ENCODE measurements at regions not wholly inside any gene's neighbourhood (a gene's known extent, or its start where the extent isn't known, plus 50 kb on each side); places are given as distances from the start of the nearest gene placed in this dataset.
A peak's percentile ranks its signal among the peaks of the same experiment; 100 is the strongest.
"Not testable (repeated sequence)": the region's sequence is repeated elsewhere in the genome, so short reads cannot be mapped to it uniquely, and the experiment has no call there.

GRCh38 chr9:19938990-19939733 lies 150.3 kb upstream of the SLC24A2 start:
- no peak for DNase-seq (ENCODE audit: low read depth in 2 of 2)

DNA sequence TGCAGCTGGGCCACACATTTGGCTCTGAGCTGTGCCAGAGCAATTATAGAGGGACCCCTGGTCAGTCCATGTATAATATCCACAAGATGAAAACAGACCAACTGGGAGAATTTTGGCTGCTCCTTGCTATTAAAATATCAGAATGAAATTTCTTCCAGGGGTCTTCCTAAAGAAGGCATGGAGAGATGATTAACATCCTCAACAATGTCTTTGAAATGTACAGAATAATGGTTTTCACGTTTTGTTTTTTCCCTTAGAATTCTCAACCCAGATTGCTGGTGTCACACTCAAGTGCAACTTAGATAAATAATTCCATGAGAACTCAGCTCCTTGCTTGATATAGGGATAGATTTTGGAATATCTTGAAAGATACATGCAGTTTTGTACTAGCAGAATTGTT lies 148.3 kb upstream of the SLC24A2 start:
- no peak for DNase-seq (ENCODE audit: low read depth in 2 of 2)

GRCh38 chr9:19936598-19936997 lies 147.8 kb upstream of the SLC24A2 start:
- DNase-seq (ENCODE audit: low read depth in 2 of 2): no peak

DNA sequence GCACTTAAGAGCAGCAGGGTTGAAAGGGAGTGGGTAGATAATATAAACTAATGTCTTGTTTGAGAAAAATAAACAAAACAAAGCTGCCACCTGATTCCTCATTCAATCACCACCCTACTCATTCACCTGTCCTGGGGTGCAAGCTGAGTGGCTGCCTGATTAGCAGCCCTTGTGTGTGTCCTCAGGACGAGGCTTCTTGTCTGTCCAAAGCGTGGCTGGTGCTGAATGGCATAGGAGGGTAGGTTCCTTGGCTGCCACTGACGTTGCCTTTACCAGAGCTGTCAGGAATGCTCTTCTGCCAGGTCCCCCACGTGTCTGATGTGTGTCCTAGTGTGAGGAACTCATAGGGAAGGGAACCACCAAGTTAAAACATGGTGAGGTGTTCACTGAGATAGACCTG lies 146.6 kb upstream of the SLC24A2 start:
- no peak for DNase-seq (ENCODE audit: low read depth in 2 of 2)

DNA sequence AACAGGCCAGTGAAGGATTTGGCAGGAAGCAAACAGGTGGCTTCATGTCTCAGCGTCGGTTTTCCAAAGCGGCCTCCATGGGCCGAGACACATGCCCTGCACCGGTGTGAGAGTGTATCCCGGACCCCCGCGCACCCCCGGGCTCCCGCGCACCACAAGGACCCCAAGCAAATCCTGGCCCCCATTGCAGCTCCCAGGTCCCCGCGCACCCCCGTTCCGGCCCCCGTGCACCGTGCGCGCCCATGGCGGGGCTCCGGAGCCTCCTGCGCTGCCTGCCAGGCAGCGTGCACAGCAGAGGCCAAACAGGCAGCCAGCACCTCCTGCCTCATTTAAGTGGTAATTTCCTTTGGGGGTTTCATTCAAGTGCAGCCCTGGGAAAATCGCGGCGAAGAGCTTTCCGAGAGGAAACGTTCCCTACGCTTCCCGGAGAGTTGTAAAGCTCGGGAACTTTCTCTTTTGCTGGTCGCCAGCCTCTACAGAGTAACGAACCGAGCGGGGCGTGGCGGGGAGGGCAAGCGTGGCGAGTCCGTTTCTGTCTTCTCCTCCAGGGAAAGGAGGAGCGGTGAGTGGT lies 145.5 kb upstream of the SLC24A2 start:
- DNase-seq (ENCODE audit: low read depth in 2 of 2): no peak

DNA sequence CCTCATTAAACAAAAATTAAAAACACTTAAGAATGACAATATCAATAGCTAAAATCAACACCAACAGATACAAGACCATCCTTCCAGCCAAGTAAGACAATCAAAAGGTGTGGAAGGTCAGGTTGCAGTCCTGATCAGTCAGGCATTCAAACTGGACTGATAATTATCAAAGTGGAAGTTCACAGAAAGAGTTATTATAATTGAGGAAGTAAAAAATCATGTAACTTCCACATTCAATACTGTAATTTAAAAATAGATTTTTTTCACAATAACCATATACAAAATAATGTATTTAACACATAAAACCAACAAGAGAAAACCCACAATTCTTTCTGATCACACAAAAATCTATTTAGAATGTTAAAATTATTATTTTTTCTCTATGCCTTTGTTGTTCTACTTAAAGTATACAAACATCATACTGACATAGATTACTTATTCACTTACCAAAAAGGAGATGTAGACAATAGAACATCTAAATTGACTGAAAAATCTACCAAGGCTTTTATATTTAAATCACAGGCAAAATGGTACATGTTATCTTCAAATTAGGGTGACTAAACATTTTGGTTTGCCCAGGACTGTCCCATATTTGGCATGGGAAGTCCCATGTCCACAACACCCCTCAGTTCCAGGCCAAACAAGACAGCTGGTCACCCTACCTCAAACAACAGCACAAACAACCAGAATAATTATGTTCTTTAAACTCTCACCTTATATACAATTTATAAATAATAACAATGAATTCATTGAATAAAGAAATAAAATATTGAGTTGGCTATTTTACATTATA lies 142.5 kb upstream of the SLC24A2 start:
- DNase-seq (ENCODE audit: low read depth in 2 of 2): no peak

- no peak for DNase-seq (ENCODE audit: low read depth in 2 of 2)
Measured at GRCh38 chr9:19927560-19927959, 138.7 kb upstream of the SLC24A2 start.

- no peak for DNase-seq (ENCODE audit: low read depth in 2 of 2)
Measured at GRCh38 chr9:19926774-19927173, 137.9 kb upstream of the SLC24A2 start.

GRCh38 chr9:19925674-19926503 lies 137.1 kb upstream of the SLC24A2 start:
- DNase-seq (ENCODE audit: low read depth in 2 of 2): peak; percentile 64 to 83

DNA sequence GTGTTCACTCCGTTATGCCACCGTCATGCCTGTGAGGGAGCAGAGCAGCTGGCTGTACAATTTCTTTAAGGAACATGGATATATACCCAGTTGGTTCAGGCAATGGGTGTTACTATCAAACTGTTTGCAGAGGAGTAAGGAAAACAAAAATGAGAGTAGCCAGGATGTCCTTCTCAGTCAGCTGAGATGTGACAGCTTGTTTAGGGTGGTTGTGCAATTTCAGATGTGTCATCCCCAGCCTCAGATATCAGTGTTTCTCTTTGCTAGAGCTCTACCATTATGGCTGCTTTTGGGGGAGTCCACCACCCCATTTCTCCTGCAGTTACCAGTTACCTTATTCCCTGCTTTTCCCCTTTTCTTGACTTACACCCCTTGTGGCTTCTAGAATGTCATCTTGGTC lies 135.2 kb upstream of the SLC24A2 start:
- no peak for DNase-seq (ENCODE audit: low read depth in 2 of 2)

- DNase-seq (ENCODE audit: low read depth in 2 of 2): no peak
Measured at GRCh38 chr9:19922476-19923118, 133.8 kb upstream of the SLC24A2 start.

- no peak for DNase-seq (ENCODE audit: low read depth in 2 of 2)
Measured at GRCh38 chr9:19920401-19920800, 131.6 kb upstream of the SLC24A2 start.

DNA sequence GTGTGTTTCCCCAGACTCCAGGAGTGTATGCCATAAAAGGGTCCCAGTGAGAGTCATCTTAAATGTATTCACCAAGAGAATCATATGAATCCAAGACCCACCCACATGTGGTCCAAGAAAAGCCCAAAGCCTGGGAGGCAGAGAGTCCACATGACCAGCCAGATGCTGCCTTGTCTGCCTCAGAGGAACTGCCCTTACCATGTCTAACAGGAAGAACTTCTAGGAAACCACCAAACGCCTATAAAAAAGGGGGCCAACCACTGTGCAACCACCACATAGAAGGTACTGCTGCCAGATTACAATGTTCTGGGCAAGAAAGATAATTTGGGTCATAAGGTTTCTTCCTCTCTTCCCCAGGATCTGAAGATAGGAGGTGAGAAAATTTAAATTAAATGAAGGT lies 129.8 kb upstream of the SLC24A2 start:
- no peak for DNase-seq (ENCODE audit: low read depth in 2 of 2)

DNA sequence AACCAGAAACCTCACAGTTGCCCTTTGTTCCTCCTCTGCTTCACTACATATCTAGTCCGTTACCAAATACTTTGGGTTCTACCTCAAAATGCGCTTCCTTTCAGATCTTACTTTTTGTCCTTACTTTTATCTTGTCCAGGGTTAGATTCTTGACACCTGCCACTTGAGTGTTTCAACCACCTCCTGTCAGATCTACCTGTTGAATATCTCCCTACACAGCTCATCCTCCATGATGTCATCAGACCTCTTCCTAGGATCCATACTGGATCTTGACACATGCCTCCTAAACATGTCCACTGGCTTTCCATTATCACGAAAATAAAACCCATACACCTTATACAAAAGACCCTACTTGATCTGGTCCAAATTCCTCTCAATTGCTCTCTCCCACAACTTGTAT lies 125.2 kb upstream of the SLC24A2 start:
- DNase-seq (ENCODE audit: low read depth in 2 of 2): no peak

GRCh38 chr9:19913151-19913550 lies 124.3 kb upstream of the SLC24A2 start:
- DNase-seq (ENCODE audit: low read depth in 2 of 2): no peak

DNA sequence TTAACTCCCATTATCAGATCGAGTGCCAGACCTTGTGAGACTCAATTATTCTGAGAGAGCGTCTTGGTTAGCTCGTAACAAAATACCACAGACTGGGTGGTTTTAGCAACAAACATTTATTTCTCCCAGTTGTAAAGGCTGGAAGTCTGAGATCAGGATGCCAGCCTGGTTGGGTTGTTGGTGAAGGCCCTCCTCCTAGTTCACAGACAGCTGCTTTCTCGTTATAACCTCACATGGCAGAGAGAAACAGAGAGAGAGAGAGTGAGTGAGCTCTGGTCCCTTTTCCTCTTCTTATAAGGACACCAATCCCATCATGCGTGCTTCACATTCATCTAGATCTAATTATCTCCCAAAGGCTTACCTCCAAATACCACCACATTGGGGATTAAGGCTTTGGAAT lies 114.2 kb upstream of the SLC24A2 start:
- no peak for DNase-seq (ENCODE audit: low read depth in 2 of 2)

DNA sequence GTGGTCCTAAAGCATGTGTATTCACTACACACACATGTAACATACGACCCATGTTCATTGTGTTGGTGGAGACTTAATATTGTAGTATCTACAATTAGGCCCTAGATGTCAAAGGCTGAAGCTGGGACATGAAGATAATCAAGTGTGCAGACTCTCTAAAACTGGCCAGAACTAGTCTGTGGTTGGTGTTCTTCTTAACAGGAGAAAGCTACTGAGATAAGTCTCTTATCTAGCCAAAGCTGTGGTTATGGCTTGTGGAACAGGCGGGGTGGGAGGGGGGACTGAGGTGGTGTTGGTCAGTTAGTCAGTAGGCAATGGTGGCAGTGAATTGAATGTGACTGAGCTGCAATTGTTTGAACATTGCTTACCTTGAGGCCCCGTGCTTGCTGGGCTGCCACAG lies 112.7 kb upstream of the SLC24A2 start:
- DNase-seq (ENCODE audit: low read depth in 2 of 2): no peak

DNA sequence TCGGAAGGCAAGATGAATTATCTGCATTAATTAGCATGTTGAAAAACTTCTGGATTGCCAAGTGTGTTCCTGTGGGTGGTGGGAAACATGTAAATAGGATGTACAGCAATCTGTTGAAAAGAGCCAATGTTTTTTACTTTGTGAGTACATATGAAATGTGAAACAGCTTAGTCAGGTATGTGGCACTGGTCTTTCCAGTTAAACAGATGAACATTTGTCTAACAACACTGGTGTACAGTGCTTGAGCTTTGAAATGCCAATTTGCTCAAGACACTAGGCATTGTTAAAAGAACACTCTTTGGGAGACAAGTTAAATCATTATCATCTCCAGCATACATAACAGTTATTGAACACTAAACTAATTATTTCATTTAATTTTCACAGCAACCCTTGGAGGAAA lies 107.3 kb upstream of the SLC24A2 start:
- DNase-seq (ENCODE audit: low read depth in 2 of 2): no peak

GRCh38 chr9:19895578-19895977 lies 106.7 kb upstream of the SLC24A2 start:
- not testable (repeated sequence) for DNase-seq (ENCODE audit: low read depth in 2 of 2)

DNA sequence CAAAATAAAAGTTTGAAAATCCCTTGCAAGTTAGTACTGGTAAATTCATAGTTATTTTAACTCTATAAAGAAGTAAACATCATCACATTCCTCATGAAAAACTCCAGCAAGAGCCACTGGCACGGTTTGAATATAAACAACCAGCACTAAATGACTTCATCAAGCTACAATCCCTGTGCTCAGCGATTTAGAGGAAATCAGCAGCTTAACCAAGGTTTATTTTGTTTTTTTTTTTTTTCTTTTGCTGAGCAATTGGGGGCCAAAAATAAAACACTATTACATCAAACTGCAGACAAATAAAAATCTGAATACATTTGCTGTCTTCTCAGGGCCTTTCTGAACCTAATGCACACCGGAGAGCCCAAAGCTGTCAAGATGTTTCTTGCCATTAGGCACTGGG lies 106.2 kb upstream of the SLC24A2 start:
- no peak for DNase-seq (ENCODE audit: low read depth in 2 of 2)

DNA sequence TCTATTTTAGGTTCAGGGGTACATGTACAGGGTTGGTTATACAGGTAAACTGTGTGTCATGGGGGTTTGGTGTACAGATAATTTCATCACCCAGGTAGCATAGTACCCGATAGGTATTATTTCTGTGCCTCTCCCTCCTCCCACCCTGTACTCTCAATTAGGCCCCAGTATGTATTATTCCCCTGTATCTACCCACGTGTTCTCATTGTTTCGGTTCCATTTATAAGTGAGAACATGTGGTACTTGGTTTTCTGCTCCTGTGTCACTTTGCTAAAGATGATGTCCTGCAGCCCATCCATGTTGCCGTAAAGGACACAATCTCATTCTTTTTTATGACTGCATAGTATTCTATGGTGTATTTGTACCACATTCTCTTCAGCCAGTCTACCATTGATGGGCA lies 96.8 kb upstream of the SLC24A2 start:
- DNase-seq (ENCODE audit: low read depth in 2 of 2): no peak

DNA sequence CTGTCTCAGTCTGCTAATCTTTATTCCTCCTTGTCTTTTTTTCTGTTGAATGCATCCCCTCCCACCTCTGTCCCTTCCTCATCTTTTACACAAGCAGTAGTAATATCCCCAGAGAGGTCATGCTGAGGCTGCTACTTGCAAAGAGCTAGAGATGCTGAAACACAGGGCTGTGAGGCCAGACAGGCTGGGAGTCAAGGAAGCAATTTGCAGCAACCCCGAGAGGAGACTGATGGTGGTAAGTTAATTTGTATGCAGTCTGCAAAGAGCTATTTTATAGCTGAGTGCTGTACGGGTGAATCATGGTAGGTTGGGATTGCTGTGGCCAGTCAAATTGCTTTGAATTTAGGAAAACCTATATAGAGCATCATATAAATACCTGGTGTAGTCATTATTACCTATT lies 90.2 kb upstream of the SLC24A2 start:
- no peak for DNase-seq (ENCODE audit: low read depth in 2 of 2)
